Transverse colon (tissue), 4 donors: ENCODE measurements at regions not wholly inside any gene's neighbourhood (a gene's known extent, or its start where the extent isn't known, plus 50 kb on each side); places are given as distances from the start of the nearest gene placed in this dataset.

Experiments
- DNase-seq: peaks from one replicate; pipeline ENCODE4 v3.0.0-alpha.2; 2019
- H3K27ac ChIP-seq, 4 donors: fragments of 200-600 bp; sonication (generic); 2 replicates each; pipeline ENCODE4 v1.5.1; 2016 to 2018; ENCODE audit warnings: inconsistent platforms in 4 of 4
- H3K27me3 ChIP-seq: fragments of 200-600 bp; sonication (generic); 2 replicates; pipeline ENCODE4 v1.5.1; 2017; ENCODE audit warnings: inconsistent platforms
- H3K36me3 ChIP-seq, 4 donors: fragments of 200-600 bp; sonication (generic); 2 replicates each; pipeline ENCODE4 v1.5.1; 2017 to 2019; ENCODE audit warnings: inconsistent platforms in 4 of 4
- H3K4me1 ChIP-seq, 4 donors: fragments of 200-600 bp; sonication (generic); 2 replicates each; pipeline ENCODE4 v1.5.1; 2017 to 2020; ENCODE audit warnings: inconsistent platforms in 4 of 4
- H3K4me3 ChIP-seq, 4 donors: fragments of 200-600 bp; sonication (generic); 1 replicate in 1 of 4; 2 replicates in 3 of 4; pipeline versions ENCODE4 v1.5.1 to v1.6.1; 2017 to 2019; ENCODE audit warnings: inconsistent platforms in 4 of 4
- H3K9me3 ChIP-seq, 2 donors: fragments of 200-600 bp; sonication (generic); 2 replicates each; pipeline ENCODE4 v1.5.1; 2017 to 2019; ENCODE audit warnings: inconsistent platforms in 2 of 2
- EP300 ChIP-seq: sonication (generic); formaldehyde crosslinking; IDR thresholded peaks from one replicate; pipeline ENCODE4 v1.6.1; 2017; ENCODE audit warnings: antibody characterized with exemption, low read depth
- POLR2A ChIP-seq: fragments of 450-650 bp; IDR thresholded peaks from one replicate; pipeline ENCODE4 v1.6.1; 2016; ENCODE audit warnings: antibody characterized with exemption, mild to moderate bottlenecking, moderate library complexity
- POLR2AphosphoS5 ChIP-seq, 3 donors: sonication (generic); formaldehyde crosslinking; IDR thresholded peaks; one replicate each; pipeline ENCODE4 v1.6.1; 2016; ENCODE audit warnings: antibody characterized with exemption in 3 of 3
- WGBS, 2 donors: methylation state at CpG; one replicate each; pipeline ENCODE4 v1.1.5; 2018; ENCODE audit warnings: low coverage in 1 of 2; 5-methylcytosine and 5-hydroxymethylcytosine counted together
- in situ Hi-C, 4 donors: fragments of 200-750 bp; cut with MboI; loops; one replicate each; pipeline versions ENCODE4 v1.15.0 to v1.15.1; 2017; ENCODE audit warnings: low sequenced_read_pairs in 3 of 4, low pct_ligation_motif_present in 1 of 4, low pct_unique_long_range_greater_than_20kb in 1 of 4
- intact Hi-C: fragments of 100-400 bp; cut with DNase I; formaldehyde crosslinking; loops from one replicate; pipeline ENCODE4 v1.15.1; 2023; ENCODE audit warnings: low total_unique reads
- TF ChIP-seq, protein P1 (sequence below), 5 experiments: fragments of 200-600 bp in 3 of 5; fragments of 450-650 bp in 2 of 5; sonication (generic) in 3 of 5; IDR thresholded peaks; 1 replicate in 2 of 5; 2 replicates in 3 of 5; pipeline ENCODE4 v1.5.1; 2016 to 2017; ENCODE audit warnings: antibody characterized with exemption in 5 of 5, inconsistent platforms in 3 of 5, mild to moderate bottlenecking in 2 of 5, moderate library complexity in 1 of 5

- H3K27me3 ChIP-seq = no peaks in the 10 kb centered on the region
- 61 to 63% methylated on average over 9 to 20 of the region's 20 CpGs for WGBS, 2 donors
- no peak overlapping the region for H3K4me3 ChIP-seq
- peaks cover 0 to 22% (median 10%) of the 10 kb centered on the region in 4 donors for H3K4me1 ChIP-seq
- H3K9me3 ChIP-seq = no peaks in the 10 kb centered on the region
- in situ Hi-C loops (no loop called here), intact Hi-C loops (no loop called here)
- TF ChIP-seq POLR2AphosphoS5 (IDR thresholded peaks at IDR 0.05) = no peak
- no peak for TF ChIP-seq EP300
- TF ChIP-seq, protein P1, sequence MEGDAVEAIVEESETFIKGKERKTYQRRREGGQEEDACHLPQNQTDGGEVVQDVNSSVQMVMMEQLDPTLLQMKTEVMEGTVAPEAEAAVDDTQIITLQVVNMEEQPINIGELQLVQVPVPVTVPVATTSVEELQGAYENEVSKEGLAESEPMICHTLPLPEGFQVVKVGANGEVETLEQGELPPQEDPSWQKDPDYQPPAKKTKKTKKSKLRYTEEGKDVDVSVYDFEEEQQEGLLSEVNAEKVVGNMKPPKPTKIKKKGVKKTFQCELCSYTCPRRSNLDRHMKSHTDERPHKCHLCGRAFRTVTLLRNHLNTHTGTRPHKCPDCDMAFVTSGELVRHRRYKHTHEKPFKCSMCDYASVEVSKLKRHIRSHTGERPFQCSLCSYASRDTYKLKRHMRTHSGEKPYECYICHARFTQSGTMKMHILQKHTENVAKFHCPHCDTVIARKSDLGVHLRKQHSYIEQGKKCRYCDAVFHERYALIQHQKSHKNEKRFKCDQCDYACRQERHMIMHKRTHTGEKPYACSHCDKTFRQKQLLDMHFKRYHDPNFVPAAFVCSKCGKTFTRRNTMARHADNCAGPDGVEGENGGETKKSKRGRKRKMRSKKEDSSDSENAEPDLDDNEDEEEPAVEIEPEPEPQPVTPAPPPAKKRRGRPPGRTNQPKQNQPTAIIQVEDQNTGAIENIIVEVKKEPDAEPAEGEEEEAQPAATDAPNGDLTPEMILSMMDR (IDR thresholded peaks at IDR 0.05) = no peak
- TF ChIP-seq POLR2A = no peak
- H3K27ac ChIP-seq = peak overlapping the region; percentile 76 to 87 (median 84)
- peak; percentile 59 for DNase-seq
- no peaks in the 10 kb centered on the region for H3K36me3 ChIP-seq
Measured at GRCh38 chr12:124655698-124656516, 88.5 kb upstream of the NCOR2 start.

DNA sequence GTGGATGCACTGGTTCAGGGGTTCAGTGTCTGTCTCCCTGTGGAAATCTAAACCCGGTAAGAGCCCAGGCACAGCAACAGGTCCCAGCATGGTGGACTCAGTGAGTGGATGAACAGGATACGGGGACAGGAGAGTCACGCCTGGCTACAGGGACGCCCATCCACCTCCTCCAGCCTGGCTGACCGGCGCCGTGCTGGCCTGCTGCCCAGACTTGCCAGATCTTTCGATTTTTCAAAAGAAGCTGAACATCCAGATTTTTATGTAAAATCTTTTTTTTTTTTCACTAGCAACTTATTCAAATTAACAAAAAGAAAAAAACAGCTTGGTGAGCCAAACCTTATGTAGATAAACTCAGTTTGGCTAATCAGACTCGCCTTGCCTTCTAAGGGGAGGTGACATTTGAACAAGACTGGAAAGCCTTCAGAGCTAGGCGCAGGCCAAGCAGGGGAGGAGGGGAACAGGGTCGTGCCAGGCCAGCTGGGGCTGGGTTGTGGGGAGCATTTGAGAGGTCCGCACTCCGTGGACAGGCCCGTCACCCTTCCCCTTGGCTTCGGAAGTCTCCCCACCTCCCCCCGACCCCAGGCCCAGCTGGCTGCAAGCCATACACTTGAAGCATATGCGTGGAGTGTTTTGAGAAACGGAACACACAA, 87.8 kb upstream of the NCOR2 start:
- H3K27ac ChIP-seq = peak overlapping the region; percentile 76 to 87 (median 84)
- no peaks in the 10 kb centered on the region for H3K36me3 ChIP-seq
- no peak for DNase-seq
- in situ Hi-C loops (no loop called here), intact Hi-C loops (no loop called here)
- TF ChIP-seq, protein P1 (IDR thresholded peaks at IDR 0.05) = no peak
- WGBS, 2 donors = 54 to 55% methylated on average over 5 to 18 of the region's 18 CpGs
- peaks cover 0 to 22% (median 10%) of the 10 kb centered on the region in 4 donors for H3K4me1 ChIP-seq
- no peaks in the 10 kb centered on the region for H3K27me3 ChIP-seq
- H3K4me3 ChIP-seq = no peak overlapping the region
- no peaks in the 10 kb centered on the region for H3K9me3 ChIP-seq

DNA sequence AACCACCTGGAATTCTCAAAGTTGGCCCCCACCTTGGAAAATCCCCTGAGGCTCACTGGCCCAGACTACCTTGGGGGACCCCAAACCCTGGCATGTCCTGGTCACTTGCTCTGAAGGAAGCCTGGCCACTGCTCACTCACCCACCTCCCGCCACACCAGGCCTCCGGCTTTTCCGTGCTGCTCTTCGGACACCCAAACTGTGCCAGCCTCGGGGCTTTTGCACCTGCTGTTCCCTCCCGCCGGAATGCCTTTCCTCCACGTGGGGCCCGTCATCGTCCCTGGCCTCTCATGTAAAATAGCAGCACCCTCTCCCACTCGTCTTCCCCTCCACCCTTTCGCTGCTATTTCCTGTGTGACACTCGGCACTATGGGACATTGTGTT, 87.2 kb upstream of the NCOR2 start:
- in situ Hi-C loops = no loop called here
- TF ChIP-seq, protein P1 (IDR thresholded peaks at IDR 0.05) = no peak
- no peak for TF ChIP-seq EP300
- TF ChIP-seq POLR2AphosphoS5 (IDR thresholded peaks at IDR 0.05) = no peak
- intact Hi-C loops = no loop called here
- H3K36me3 ChIP-seq = no peaks in the 10 kb centered on the region
- H3K9me3 ChIP-seq = no peaks in the 10 kb centered on the region
- no peak overlapping the region for H3K4me3 ChIP-seq
- WGBS, 2 donors = 88% methylated on average over 13 of the region's 13 CpGs; no CpG with 5 or more reads in 1 of the 2 donors
- no peaks in the 10 kb centered on the region for H3K27me3 ChIP-seq
- H3K4me1 ChIP-seq = peaks cover 0 to 22% (median 10%) of the 10 kb centered on the region in 4 donors
- peak overlapping the region; percentile 76 to 87 (median 84) for H3K27ac ChIP-seq
- DNase-seq = no peak

GRCh38 chr12:124653169-124653931, 85.9 kb upstream of the NCOR2 start:
- peaks cover 0 to 5% of the 10 kb centered on the region in 2 donors for H3K9me3 ChIP-seq
- H3K36me3 ChIP-seq = no peaks in the 10 kb centered on the region
- TF ChIP-seq POLR2A = no peak
- no peak for TF ChIP-seq EP300
- TF ChIP-seq, protein P1 (IDR thresholded peaks at IDR 0.05) = no peak
- no peak for TF ChIP-seq POLR2AphosphoS5 (IDR thresholded peaks at IDR 0.05)
- in situ Hi-C loops = no loop called here
- intact Hi-C loops = no loop called here
- H3K27me3 ChIP-seq = no peaks in the 10 kb centered on the region
- no peak overlapping the region for H3K4me3 ChIP-seq
- H3K4me1 ChIP-seq = peaks cover 0 to 22% (median 10%) of the 10 kb centered on the region in 4 donors
- DNase-seq = no peak
- 46 to 67% methylated on average over 4 to 19 of the region's 19 CpGs for WGBS, 2 donors
- peak overlapping the region in 3 of 4 donors; percentile 1 to 40 (median 17) for H3K27ac ChIP-seq
